NCI-H446 treated with DMSO at 0.1 percent for 48 hours (cell line): ENCODE measurements at regions not wholly inside any gene's neighbourhood (a gene's known extent, or its start where the extent isn't known, plus 50 kb on each side); places are given as distances from the start of the nearest gene placed in this dataset.

Source experiments
- DNase-seq: peaks from one replicate; lab custom pipeline; 2025; lab: John Stamatoyannopoulos, UW

DNA sequence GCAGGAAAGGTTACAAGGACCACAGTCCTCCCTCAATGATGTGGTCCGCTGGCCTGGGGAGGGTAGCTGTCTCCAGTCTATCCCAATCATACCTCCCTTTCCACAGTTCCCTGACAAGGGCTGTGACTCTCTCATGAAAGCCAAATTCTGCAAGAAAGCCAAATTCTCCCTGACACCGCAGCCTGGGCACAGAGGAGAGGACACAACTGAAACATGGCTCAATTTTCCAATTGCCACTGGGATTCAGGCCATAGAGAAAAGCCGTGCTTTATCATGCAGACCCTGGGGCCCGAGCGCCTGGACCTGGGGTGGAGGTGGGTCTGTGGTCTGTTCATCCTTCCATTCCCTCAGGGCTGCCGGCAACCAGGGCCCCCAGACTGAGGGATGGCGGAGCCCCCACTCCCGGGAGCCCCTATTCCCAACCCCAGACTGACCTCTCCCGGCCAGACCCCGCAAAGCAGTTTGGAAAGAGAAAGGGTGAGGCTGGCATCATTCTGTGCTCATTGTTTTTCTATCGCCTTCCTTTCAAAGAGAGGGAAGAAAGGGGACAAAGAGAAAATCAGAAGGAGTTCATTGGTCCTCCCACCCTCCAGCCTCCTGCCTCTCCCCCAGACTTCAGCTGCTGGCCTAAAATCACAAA lies 239.5 kb downstream of the BUD13 start:
- DNase-seq, result no peak

DNA sequence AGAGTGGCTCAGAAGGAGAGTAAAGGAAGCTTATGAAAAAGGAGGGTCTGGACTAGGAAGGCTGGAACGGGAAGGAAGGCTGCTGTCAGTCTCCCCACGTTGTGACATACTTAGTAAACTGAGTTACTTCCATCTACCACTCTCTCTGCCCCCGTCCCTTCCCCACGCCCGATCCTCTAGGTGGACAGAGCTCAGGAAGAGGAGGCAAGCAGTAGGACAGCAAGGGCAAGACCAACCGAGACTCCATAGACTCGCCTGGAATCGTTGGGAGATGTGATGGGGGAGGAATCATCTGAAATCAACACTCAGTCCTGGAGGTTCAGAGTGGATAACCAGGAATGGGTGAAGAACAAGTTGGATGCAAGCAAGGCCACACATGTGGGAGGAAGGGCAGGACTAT lies 240.7 kb downstream of the BUD13 start:
- no peak for DNase-seq

DNA sequence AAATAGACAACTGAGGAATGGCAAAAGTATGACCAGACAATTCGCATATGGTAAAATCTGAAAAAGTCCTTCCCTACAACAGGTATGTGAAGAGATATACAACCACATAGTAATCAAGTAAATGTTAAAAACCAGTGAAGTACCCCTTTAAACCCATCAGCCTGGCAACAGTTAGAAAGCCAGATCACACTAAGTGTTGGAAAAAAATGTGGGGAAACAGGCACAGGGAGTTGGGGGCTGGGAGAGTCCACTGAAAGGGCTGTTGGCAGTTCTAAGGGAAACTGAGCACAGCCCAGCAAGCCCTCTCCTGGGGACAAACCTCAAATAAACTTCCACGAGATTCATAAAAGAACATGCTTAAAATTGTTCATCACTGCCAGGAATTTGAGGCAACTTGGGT lies 242.1 kb downstream of the BUD13 start:
- DNase-seq, result no peak

DNA sequence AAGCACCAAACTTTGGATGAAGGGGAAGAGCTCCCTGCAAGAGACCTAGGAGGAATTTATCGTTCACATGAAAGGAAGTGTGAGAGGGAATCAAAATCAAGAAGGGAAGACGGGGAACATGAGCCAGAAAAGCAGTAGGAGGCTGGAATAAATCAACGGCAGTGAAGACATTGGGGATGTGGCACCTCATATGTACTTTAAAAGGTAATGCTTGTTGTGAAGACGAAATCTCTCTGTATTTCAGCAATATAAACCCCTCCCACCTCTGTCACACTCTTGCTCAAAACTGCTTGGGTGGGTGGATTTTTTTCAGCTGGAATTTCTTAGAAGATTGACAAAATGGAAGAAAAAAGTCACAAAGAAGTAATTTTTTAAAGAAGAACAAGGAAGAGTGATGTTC lies 243.5 kb downstream of the BUD13 start:
- no peak for DNase-seq

DNA sequence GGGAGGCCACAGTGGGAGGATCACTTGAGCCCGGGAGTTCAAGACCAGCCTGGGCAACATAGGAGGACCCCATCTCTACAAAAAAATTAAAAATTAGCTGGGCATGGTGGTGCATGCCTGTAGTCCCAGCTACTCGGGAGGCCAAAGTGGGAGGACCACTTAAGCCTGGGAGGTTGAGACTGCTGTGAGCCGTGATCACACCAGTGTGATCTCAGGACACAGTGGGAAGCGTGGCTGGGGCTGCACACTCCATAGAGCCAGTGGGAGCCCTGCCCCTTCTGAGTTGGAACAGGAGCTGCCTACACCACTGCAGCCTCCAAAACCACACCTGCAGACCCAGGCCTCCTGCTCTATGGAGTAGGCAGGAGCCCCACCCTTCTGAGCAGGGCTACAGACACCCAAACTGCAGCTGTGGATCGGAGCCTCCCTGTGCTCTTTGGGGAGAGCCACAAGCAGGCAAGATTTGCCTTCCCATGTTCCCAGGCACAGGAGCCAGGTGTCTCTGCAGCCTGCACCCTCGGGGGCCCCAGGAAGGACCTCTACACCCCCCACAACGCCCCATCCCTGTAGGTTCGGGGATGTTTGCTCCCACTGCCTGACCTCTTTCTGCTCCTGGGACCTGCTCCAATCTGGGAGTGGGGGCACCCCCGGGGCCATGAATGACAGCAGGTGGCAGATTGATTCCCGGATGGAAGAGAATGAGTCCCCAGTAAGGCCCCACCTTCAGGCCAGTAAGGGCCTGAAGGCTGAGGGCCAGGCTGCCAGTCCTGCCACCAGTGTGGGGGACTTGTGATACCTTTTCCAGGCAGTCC lies 245.4 kb downstream of the BUD13 start:
- no peak for DNase-seq

DNA sequence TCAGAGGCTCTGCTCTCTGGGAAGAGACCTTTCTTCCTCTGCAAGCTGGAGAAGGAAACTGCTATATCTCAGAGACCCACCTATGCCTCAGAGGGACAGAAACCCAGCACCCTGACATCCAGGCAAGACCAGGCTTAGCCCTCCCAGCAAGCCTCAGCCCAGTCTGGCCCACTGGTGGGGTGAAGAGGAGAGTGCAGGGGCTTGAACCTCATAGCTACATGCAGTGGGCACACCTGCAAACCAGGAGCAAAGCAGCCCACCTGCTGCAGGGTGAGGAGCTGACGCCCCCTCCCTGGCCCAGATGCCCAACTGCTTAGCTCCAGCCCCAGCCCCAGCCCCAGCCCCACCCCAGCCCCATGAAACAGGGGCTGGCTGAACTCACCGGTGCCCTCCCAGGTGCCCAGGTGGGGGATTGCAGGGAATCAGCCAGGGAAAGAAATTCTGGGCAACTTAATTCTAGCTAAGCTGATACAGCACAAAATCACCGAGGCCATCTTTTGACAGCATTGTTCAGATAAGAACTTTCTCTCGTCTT lies 246.8 kb downstream of the BUD13 start:
- DNase-seq, result no peak

DNA sequence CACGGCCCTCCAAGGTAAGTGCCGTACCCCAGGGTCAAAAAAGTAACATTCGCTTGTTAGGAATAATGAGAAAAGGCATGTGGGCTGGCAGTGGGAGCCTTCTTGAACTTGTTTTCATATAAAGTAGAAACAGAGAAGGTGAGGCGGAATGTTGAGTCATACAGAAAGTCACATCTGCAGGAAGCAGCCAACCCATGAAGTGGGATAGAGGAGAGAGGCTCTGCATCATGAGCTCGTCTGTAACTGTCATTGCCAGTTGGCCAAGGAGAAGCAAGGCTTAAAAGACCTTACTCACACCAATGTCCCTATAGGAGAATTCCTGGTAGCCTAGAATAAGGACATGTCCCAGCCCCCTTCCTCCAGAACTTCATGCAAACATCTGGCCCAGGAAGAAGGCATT lies 253.3 kb downstream of the BUD13 start:
- no peak for DNase-seq

DNA sequence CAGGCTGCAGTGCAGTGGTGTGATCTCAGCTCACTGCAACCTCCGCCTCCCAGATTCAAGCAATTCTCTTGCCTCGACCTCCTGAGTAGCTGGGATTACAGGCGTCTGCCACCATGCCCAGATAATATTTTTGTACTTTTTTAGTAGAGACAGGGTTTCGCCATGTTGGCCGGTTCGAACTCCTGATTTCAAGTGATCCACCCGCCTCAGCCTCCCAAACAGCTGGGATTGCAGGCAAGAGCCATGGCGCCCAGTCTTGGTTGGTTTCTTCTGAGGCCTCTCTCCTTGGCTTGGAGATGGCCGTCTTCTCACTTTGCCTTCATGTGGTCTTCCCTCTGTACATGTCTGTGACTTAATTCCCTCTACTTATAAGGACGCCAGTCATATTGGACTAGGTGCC lies 254.6 kb downstream of the BUD13 start:
- no peak for DNase-seq

DNA sequence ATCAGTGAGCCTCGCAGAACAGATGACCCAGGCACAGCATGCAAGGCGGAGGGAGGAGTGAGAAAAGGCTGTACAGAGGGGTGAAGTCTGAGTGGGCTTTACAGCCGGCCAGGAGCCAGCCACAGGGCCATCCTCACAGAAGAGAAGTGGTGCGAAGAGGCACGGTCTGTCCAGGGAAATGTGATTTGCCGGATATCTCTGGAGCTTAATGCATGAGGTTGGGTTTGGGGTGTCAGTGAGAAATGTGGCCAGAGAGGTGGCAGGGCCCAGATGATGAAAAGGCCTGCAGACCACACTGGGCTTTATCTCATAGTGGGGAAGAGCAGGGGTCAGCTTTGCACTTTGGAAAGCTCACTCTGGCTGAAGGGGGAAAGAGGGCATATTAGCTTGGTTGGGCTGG lies 255.2 kb downstream of the BUD13 start:
- DNase-seq, result no peak

DNA sequence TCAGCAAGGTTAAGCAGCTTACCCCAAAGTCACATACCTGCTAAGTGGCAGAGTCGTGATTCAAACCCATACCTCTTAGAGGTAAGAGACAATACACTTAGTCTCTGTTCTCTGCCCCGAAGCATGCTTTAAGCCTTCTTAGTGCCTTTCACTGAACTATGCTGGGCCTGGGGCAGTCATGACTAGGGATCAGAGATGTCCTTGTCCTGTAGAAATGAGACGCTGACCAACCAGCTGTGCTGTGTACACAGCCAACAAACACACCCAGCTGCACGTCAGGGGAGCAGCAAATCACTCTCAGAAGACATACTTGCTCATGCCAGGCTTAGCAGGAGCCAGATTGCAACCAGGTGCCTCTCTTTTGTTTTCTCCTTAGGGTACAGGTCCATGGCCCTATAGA lies 255.7 kb downstream of the BUD13 start:
- DNase-seq, result no peak

DNA sequence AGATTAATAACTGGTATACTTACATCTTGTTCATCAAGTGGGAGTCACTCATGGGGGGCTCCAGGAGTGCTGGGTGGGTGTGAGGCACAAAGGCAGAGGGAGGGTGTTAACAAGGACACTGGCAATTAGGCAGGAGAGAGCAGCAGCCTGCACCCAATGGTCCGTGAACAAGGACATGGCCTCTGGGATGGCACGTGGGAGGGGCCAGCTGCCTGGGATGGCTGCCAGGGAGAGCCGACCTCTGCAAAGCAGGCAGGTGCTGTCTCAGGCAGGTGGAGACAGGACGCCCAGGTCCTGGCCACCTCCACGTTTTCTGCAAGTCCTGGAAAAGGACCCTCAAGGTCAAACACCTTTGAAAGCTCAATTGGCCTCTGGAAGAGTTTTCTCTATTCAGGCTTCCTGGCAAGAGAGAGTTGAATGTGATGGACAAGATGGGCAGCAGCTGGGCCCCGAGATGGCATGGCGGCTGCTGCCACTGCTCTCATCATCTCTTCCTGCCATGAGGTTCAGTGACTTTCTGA lies 257.1 kb downstream of the BUD13 start:
- DNase-seq, result no peak

DNA sequence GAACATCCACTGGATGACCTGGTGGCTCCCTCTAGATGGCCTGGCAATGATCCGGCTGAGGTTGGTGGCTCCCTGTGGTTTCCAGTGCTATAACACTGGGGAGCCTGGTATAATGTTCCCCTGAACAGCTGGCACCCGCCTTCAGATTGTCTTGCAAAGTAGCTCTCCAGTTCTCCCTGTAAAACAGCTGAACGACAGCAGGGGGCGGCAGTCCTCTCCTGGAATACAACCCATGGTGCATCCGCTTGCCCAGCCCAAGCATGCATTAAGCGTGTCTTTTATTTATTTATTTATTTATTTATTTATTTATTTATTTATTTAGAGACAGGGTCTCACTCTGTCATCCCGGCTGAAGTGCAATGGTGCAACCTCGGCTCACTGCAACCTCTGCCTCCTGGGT lies 258.9 kb downstream of the BUD13 start:
- no peak for DNase-seq

DNA sequence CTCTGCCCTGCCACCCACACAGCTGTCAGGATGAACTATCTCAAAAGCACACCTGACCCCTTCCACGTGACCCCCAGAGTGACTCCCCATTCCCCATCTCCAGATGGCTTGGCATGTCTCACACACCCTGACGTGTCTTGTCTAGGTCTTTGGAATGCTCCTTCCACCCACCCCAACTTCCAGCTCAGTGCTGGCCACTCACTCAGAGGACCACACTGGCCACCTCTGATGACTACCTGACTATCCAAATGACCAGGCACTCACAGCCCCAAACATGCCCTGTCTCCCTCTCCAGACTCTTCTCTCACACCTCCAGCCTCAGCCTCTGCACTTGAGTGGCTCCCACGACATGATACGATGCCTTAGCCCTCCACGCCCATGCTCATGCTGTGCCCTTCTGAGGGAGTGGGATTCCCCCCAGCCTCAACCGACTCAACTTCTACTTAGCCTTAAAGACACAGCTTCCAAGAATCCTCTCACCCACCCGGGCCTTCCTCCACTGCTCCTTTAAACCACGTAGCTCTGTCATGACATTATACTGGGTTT lies 259.4 kb downstream of the BUD13 start:
- no peak for DNase-seq

DNA sequence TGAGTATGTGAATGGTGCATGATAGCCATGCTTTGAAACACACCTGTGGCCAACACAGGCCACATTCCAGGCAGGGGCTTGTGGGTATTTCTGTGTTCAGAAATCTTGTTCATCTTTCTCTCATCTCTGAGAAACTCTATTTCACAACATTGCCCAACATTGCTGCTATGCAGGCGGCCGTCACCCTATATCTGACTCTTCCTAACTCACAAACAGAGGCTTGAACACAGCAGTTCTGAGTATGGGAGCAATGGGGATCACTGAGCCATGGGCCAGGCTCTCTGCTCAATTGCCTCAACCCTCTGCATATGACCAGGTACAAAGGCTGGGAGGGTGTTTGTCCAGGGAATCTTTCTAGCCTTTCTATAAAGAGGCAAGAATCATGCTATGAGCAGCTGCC lies 259.9 kb downstream of the BUD13 start:
- DNase-seq, result no peak

DNA sequence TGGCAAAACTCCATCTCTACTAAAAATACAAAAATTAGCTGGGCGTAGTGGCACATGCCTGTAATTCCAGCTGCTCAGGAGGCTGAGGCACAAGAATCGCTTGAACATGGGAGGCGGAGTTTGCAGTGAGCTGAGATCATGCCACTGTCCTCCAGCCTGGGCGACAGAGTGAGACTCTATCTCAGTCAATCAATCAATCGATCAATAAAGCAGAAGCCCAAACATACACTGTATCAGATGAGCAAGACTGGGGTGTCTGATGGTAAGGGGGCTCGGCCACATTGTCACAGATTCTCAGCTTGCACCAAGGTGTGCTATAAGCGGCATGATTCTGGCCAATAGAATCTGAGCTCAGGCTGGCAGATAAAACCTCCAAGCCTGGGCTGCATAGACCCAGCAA lies 261.1 kb downstream of the BUD13 start:
- DNase-seq, result no peak

DNA sequence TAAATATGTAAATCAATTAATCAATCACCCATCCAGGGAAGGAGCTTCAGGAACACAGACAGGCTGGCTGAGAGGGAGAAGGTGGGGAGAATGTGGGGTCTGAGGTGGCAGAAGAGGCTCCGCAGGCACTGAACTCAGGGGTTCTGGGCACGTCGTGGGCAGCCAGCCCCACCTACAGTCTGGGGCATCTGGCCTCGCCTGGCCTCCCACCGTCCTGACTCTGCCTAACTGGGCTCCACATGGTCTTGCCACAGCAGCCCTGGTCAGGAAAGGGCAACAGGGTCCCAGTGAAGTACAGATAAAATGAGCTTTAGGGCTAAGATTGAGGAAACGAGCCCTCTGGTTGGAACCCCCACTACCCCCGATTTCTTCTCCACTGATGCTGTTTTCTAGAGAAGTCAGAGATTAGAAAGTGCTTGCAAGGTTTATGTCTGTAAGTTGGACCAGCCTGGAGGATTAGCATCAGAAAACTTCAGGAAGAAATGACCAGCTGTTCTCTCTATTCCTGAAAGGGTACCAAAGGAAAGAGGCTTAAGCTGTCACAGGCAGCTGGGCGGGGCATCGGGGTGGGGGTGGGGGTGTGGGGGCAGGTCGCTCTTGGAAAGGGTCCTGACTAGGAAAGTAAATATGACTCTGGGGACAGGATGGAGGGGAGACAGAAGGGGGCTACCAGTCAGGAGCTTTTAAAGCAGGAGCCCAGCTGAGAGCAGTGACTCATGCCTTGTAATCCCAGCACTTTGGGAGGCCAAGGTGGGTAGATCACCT lies 261.7 kb downstream of the BUD13 start:
- DNase-seq, result no peak

DNA sequence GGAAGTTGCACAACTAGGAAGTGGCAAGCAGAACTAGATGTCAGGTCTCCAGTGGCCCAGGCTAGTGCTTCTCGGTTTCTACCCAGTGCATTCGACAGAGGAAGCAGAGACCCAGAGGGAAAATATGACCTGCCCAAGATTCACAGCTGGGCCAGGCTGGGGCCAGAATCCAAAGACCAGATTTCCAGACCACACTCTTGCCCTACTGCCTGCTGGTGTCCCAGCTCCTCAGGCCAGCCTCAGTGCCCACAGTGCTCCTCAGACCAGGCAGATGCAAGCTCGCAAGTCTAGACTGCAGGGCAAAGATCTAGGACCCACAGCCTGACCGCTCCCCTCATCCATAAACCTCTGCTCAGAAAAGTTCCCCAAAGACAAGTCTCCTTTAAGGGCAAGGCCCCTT lies 262.6 kb downstream of the BUD13 start:
- DNase-seq, result no peak

DNA sequence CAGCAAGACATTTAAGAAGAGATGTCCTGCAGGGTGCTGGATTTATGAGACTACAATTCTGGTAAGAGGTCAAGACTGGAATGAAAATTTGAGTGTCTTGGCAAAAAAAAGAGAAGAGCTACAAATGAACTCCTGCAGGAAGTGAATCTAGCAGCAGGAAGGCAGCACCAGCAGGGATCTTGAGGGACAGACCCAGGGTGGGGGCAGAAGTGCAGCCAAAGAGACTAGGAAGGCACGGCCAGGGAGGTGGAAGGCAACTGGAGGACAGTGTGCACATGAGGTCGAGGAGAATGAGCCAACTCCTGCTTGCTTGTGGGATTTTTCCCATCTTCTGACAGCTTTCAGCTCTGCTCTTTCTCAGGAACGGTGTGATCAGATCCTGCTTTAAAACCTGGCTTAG lies 263.2 kb downstream of the BUD13 start:
- no peak for DNase-seq

DNA sequence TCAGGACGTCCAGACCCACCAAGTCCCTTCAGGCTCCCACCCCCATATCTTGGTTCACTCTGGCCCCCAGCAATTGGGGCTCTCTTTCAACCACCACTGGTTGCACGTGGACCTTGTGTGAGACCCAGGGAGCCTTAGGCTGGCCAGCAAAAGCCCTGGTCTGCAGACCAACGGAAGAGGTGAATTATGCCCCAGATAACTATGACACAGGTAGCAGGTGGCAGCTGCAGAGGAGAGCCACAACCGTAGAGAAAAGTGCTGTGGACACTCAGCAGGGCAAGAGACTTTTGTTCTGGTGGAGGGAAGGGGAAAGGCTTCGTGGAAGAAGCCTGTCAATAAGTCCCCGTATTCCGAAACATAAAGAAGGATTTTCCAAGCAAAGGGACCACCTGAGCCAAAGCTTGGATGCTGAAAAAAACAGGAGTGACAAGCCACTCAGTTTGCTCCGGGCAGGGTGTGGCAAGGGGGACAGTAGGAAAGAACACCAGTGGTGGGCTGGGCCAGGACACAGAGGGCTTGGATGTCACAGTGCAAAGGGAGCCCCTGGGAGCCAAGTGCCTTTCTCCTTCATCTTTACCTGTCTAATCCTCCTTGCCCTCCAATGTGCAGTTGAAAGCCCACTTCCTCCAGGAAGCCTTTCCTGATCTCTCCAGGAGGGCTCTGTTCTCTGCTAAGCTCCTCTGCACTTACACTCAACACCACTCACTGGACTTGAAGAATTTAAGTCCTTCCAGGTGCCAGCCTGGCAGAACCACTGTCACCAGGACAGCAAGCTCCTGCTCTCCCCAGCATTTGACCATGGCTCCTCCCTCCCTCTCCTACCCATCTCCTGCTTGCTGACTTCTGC lies 264.7 kb downstream of the BUD13 start:
- DNase-seq, result no peak

DNA sequence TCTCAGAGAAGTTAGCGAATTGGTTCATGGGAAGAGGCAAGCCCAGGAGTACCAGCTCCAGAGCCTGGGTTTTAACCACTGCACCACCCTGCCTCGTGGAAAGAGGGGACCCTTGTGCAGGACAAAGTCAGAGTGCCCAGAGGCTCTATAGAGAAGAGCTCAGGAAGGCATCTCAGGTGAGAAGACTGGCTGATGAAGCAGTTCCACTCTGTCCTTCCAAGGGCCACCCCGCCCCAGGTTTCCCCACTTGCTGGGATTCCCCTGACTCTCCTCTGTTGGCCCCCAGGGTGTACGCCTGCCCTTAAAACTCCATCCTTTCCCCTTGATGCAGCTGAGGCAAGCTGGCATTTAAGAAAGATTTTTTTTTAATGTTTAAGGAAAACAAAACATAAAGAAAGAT lies 265.8 kb downstream of the BUD13 start:
- no peak for DNase-seq

DNA sequence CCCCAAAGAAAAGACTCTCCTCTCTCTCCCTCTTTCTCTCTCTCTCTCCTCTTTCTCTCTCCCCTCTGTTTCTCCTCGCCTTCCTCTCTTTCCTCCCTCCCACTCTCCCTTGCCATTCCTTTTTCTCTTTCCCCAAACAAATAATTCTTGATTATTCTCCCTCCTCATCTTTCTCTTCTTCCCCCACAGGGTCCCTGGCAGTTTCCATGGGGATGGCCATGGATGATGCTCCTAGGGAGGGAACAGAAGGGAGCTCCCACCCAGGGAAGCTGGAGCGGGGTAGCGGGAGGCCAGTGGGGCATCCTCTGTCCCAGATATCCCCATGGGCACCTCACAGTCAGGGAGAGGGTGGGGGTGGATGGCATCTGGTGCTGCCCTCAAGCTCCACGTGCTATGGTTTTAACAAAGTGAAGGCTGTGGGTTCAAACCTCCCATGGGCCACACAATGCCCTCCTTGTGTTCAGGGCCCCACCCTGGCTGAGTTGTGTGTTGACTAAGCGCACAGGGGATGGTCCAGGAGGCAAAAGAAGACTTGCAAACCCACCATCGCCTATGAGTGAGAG lies 266.4 kb downstream of the BUD13 start:
- no peak for DNase-seq
